Bronchial epithelial cell (primary cell): ENCODE measurements at regions not wholly inside any gene's neighbourhood (a gene's known extent, or its start where the extent isn't known, plus 50 kb on each side); places are given as distances from the start of the nearest gene placed in this dataset.
"Not testable (repeated sequence)": the region's sequence is repeated elsewhere in the genome, so short reads cannot be mapped to it uniquely, and the experiment has no call there.

Source experiments
- DNase-seq: peaks from one replicate; pipeline ENCODE4 v3.0.0-alpha.2; 2010; ENCODE audit warnings: low read depth
- FAIRE-seq: peaks from 2 replicates; lab custom pipeline; 2011; peaks lifted over from hg19 to GRCh38; lab: Jason Lieb, UNC
- H3K27me3 ChIP-seq: 2 replicates; pipeline ENCODE4 v1.5.1; 2011; ENCODE audit warnings: low read length; ENCODE audit not compliant: control insufficient read depth, insufficient read depth
- H3K36me3 ChIP-seq: 2 replicates; pipeline ENCODE4 v1.5.1; 2011; ENCODE audit warnings: low read length; ENCODE audit not compliant: control insufficient read depth, insufficient read depth
- H3K4me3 ChIP-seq: 2 replicates; pipeline ENCODE4 v1.5.1; 2011; ENCODE audit warnings: mild to moderate bottlenecking, low read depth, low read length, control low read depth
- CTCF ChIP-seq: IDR thresholded peaks from 2 replicates; pipeline ENCODE4 v1.5.1; 2011; ENCODE audit warnings: mild to moderate bottlenecking, moderate library complexity, low read length, control low read depth, inconsistent platforms; ENCODE audit not compliant: insufficient read depth, severe bottlenecking

GRCh38 chr3:22859618-22860017, 343.5 kb upstream of the UBE2E2 start:
- DNase-seq (no peak), FAIRE-seq (no peak)
- no peak overlapping the region for H3K4me3 ChIP-seq
- TF ChIP-seq CTCF = no peak
- H3K36me3 ChIP-seq = no peaks in the 10 kb centered on the region
- no peaks in the 10 kb centered on the region for H3K27me3 ChIP-seq

GRCh38 chr3:22861426-22861825, 341.7 kb upstream of the UBE2E2 start:
- FAIRE-seq (no peak), DNase-seq (peak; percentile 1)
- H3K27me3 ChIP-seq = no peaks in the 10 kb centered on the region
- H3K36me3 ChIP-seq = no peaks in the 10 kb centered on the region
- no peak for TF ChIP-seq CTCF
- no peak overlapping the region for H3K4me3 ChIP-seq

GRCh38 chr3:22862111-22862510, 341.0 kb upstream of the UBE2E2 start:
- Histone ChIP-seq H3K27me3 (no peaks in the 10 kb centered on the region), H3K36me3 (no peaks in the 10 kb centered on the region), H3K4me3 (no peak overlapping the region)
- no peak for FAIRE-seq
- no peak for TF ChIP-seq CTCF
- DNase-seq = no peak

- not testable (repeated sequence) for FAIRE-seq, H3K27me3 ChIP-seq, H3K36me3 ChIP-seq, H3K4me3 ChIP-seq, DNase-seq
Observed at GRCh38 chr3:22882834-22883233, 320.3 kb upstream of the UBE2E2 start.

GRCh38 chr3:22885039-22885438, 318.1 kb upstream of the UBE2E2 start:
- TF ChIP-seq CTCF = no peak

GRCh38 chr3:22885574-22886341, 317.4 kb upstream of the UBE2E2 start:
- DNase-seq (no peak), FAIRE-seq (no peak)
- Histone ChIP-seq H3K4me3 (no peak overlapping the region), H3K36me3 (no peaks in the 10 kb centered on the region), H3K27me3 (no peaks in the 10 kb centered on the region)
- TF ChIP-seq CTCF = no peak

More at GRCh38 chr3:22885039-22885438, 318.1 kb upstream of the UBE2E2 start:
- no peak overlapping the region for H3K4me3 ChIP-seq
- peak; percentile 13 for DNase-seq
- no peak for FAIRE-seq
- H3K36me3 ChIP-seq = no peaks in the 10 kb centered on the region
- H3K27me3 ChIP-seq = no peaks in the 10 kb centered on the region
